ENCODE measurements at regions not wholly inside any gene's neighbourhood (a gene's known extent, or its start where the extent isn't known, plus 50 kb on each side); places are given as distances from the start of the nearest gene placed in this dataset.

- Histone ChIP-seq H3K27ac (ENCODE audit: low read length) (no peak overlapping the region), H3K9me3 (ENCODE audit: control insufficient read depth, insufficient read depth, low read length) (no peaks in the 10 kb centered on the region), H3K27me3 (ENCODE audit: control insufficient read depth, insufficient read depth, low read length) (no peaks in the 10 kb centered on the region), H3K36me3 (ENCODE audit: control insufficient read depth, insufficient read depth, low read length) (no peaks in the 10 kb centered on the region), H3K4me1 (ENCODE audit: control insufficient read depth, insufficient read depth, low read length) (no peaks in the 10 kb centered on the region), H3K4me3 (ENCODE audit: low read length) (no peak overlapping the region)
- WGBS (ENCODE audit: insufficient coverage, insufficient read length), result no CpG with 5 or more reads among the region's 1 CpG
- no peak for DNase-seq (ENCODE audit: low read depth, low spot score)
These were observed 662.5 kb upstream of the GBE1 start for GRCh38 chr3:82424031-82424339.

GRCh38 chr3:82423268-82424030, 662.0 kb upstream of the GBE1 start:
- Histone ChIP-seq H3K4me1 (ENCODE audit: control insufficient read depth, insufficient read depth, low read length) (no peaks in the 10 kb centered on the region), H3K27me3 (ENCODE audit: control insufficient read depth, insufficient read depth, low read length) (no peaks in the 10 kb centered on the region), H3K27ac (ENCODE audit: low read length) (no peak overlapping the region), H3K4me3 (ENCODE audit: low read length) (no peak overlapping the region), H3K9me3 (ENCODE audit: control insufficient read depth, insufficient read depth, low read length) (no peaks in the 10 kb centered on the region), H3K36me3 (ENCODE audit: control insufficient read depth, insufficient read depth, low read length) (no peaks in the 10 kb centered on the region)
- WGBS (ENCODE audit: insufficient coverage, insufficient read length), result no CpG with 5 or more reads among the region's 2 CpGs
- peak; percentile 33 for DNase-seq (ENCODE audit: low read depth, low spot score)

GRCh38 chr3:82416830-82417229, 655.4 kb upstream of the GBE1 start:
- H3K4me3 ChIP-seq (ENCODE audit: low read length), result no peak overlapping the region
- no peak for DNase-seq (ENCODE audit: low read depth, low spot score)
- WGBS (ENCODE audit: insufficient coverage, insufficient read length), result no CpG with 5 or more reads among the region's 1 CpG
- H3K36me3 ChIP-seq (ENCODE audit: control insufficient read depth, insufficient read depth, low read length), result no peaks in the 10 kb centered on the region
- no peaks in the 10 kb centered on the region for H3K9me3 ChIP-seq (ENCODE audit: control insufficient read depth, insufficient read depth, low read length)
- no peaks in the 10 kb centered on the region for H3K4me1 ChIP-seq (ENCODE audit: control insufficient read depth, insufficient read depth, low read length)
- no peak overlapping the region for H3K27ac ChIP-seq (ENCODE audit: low read length)
- no peaks in the 10 kb centered on the region for H3K27me3 ChIP-seq (ENCODE audit: control insufficient read depth, insufficient read depth, low read length)

- Histone ChIP-seq H3K36me3 (ENCODE audit: control insufficient read depth, insufficient read depth, low read length) (no peaks in the 10 kb centered on the region), H3K27me3 (ENCODE audit: control insufficient read depth, insufficient read depth, low read length) (no peaks in the 10 kb centered on the region), H3K4me3 (ENCODE audit: low read length) (no peak overlapping the region), H3K4me1 (ENCODE audit: control insufficient read depth, insufficient read depth, low read length) (no peaks in the 10 kb centered on the region), H3K9me3 (ENCODE audit: control insufficient read depth, insufficient read depth, low read length) (no peaks in the 10 kb centered on the region), H3K27ac (ENCODE audit: low read length) (no peak overlapping the region)
- WGBS (ENCODE audit: insufficient coverage, insufficient read length), result no CpG with 5 or more reads among the region's 1 CpG
- DNase-seq (ENCODE audit: low read depth, low spot score), result no peak
These were observed 654.9 kb upstream of the GBE1 start for GRCh38 chr3:82416349-82416748.

- no peak overlapping the region for H3K4me3 ChIP-seq (ENCODE audit: low read length)
- H3K36me3 ChIP-seq (ENCODE audit: control insufficient read depth, insufficient read depth, low read length), result no peaks in the 10 kb centered on the region
- no peak overlapping the region for H3K27ac ChIP-seq (ENCODE audit: low read length)
- WGBS (ENCODE audit: insufficient coverage, insufficient read length), result no CpG with 5 or more reads among the region's 2 CpGs
- H3K27me3 ChIP-seq (ENCODE audit: control insufficient read depth, insufficient read depth, low read length), result no peaks in the 10 kb centered on the region
- H3K4me1 ChIP-seq (ENCODE audit: control insufficient read depth, insufficient read depth, low read length), result no peaks in the 10 kb centered on the region
- DNase-seq (ENCODE audit: low read depth, low spot score), result no peak
- H3K9me3 ChIP-seq (ENCODE audit: control insufficient read depth, insufficient read depth, low read length), result no peaks in the 10 kb centered on the region
These were observed 651.7 kb upstream of the GBE1 start for GRCh38 chr3:82413171-82413570.

GRCh38 chr3:82410366-82410765, 648.9 kb upstream of the GBE1 start:
- no peaks in the 10 kb centered on the region for H3K36me3 ChIP-seq (ENCODE audit: control insufficient read depth, insufficient read depth, low read length)
- no peaks in the 10 kb centered on the region for H3K9me3 ChIP-seq (ENCODE audit: control insufficient read depth, insufficient read depth, low read length)
- H3K27ac ChIP-seq (ENCODE audit: low read length), result no peak overlapping the region
- no peaks in the 10 kb centered on the region for H3K27me3 ChIP-seq (ENCODE audit: control insufficient read depth, insufficient read depth, low read length)
- no peaks in the 10 kb centered on the region for H3K4me1 ChIP-seq (ENCODE audit: control insufficient read depth, insufficient read depth, low read length)
- no peak overlapping the region for H3K4me3 ChIP-seq (ENCODE audit: low read length)
- no peak for DNase-seq (ENCODE audit: low read depth, low spot score)

GRCh38 chr3:82409842-82410241, 648.4 kb upstream of the GBE1 start:
- no peaks in the 10 kb centered on the region for H3K36me3 ChIP-seq (ENCODE audit: control insufficient read depth, insufficient read depth, low read length)
- H3K4me3 ChIP-seq (ENCODE audit: low read length), result no peak overlapping the region
- H3K27ac ChIP-seq (ENCODE audit: low read length), result no peak overlapping the region
- no peak for DNase-seq (ENCODE audit: low read depth, low spot score)
- no CpG with 5 or more reads among the region's 1 CpG for WGBS (ENCODE audit: insufficient coverage, insufficient read length)
- no peaks in the 10 kb centered on the region for H3K9me3 ChIP-seq (ENCODE audit: control insufficient read depth, insufficient read depth, low read length)
- no peaks in the 10 kb centered on the region for H3K27me3 ChIP-seq (ENCODE audit: control insufficient read depth, insufficient read depth, low read length)
- no peaks in the 10 kb centered on the region for H3K4me1 ChIP-seq (ENCODE audit: control insufficient read depth, insufficient read depth, low read length)

- no peak overlapping the region for H3K27ac ChIP-seq (ENCODE audit: low read length)
- H3K4me3 ChIP-seq (ENCODE audit: low read length), result no peak overlapping the region
- no peaks in the 10 kb centered on the region for H3K27me3 ChIP-seq (ENCODE audit: control insufficient read depth, insufficient read depth, low read length)
- no peaks in the 10 kb centered on the region for H3K9me3 ChIP-seq (ENCODE audit: control insufficient read depth, insufficient read depth, low read length)
- H3K36me3 ChIP-seq (ENCODE audit: control insufficient read depth, insufficient read depth, low read length), result no peaks in the 10 kb centered on the region
- H3K4me1 ChIP-seq (ENCODE audit: control insufficient read depth, insufficient read depth, low read length), result no peaks in the 10 kb centered on the region
- DNase-seq (ENCODE audit: low read depth, low spot score), result no peak
These were observed 630.8 kb upstream of the GBE1 start for GRCh38 chr3:82392203-82392775.

- no peak for DNase-seq (ENCODE audit: low read depth, low spot score)
- no CpG with 5 or more reads among the region's 4 CpGs for WGBS (ENCODE audit: insufficient coverage, insufficient read length)
- Histone ChIP-seq H3K9me3 (ENCODE audit: control insufficient read depth, insufficient read depth, low read length) (no peaks in the 10 kb centered on the region), H3K4me1 (ENCODE audit: control insufficient read depth, insufficient read depth, low read length) (no peaks in the 10 kb centered on the region), H3K27me3 (ENCODE audit: control insufficient read depth, insufficient read depth, low read length) (no peaks in the 10 kb centered on the region), H3K36me3 (ENCODE audit: control insufficient read depth, insufficient read depth, low read length) (no peaks in the 10 kb centered on the region), H3K27ac (ENCODE audit: low read length) (no peak overlapping the region), H3K4me3 (ENCODE audit: low read length) (no peak overlapping the region)
These were observed 629.4 kb upstream of the GBE1 start for GRCh38 chr3:82390868-82391267.

- H3K9me3 ChIP-seq (ENCODE audit: control insufficient read depth, insufficient read depth, low read length), result no peaks in the 10 kb centered on the region
- no peak for DNase-seq (ENCODE audit: low read depth, low spot score)
- no peaks in the 10 kb centered on the region for H3K36me3 ChIP-seq (ENCODE audit: control insufficient read depth, insufficient read depth, low read length)
- H3K4me3 ChIP-seq (ENCODE audit: low read length), result no peak overlapping the region
- no CpG with 5 or more reads among the region's 2 CpGs for WGBS (ENCODE audit: insufficient coverage, insufficient read length)
- H3K27me3 ChIP-seq (ENCODE audit: control insufficient read depth, insufficient read depth, low read length), result no peaks in the 10 kb centered on the region
- no peaks in the 10 kb centered on the region for H3K4me1 ChIP-seq (ENCODE audit: control insufficient read depth, insufficient read depth, low read length)
- H3K27ac ChIP-seq (ENCODE audit: low read length), result no peak overlapping the region
These were observed 625.2 kb upstream of the GBE1 start for GRCh38 chr3:82386647-82387046.

- DNase-seq (ENCODE audit: low read depth, low spot score), result no peak
- WGBS (ENCODE audit: insufficient coverage, insufficient read length), result no CpG with 5 or more reads among the region's 3 CpGs
- Histone ChIP-seq H3K27ac (ENCODE audit: low read length) (no peak overlapping the region), H3K4me3 (ENCODE audit: low read length) (no peak overlapping the region), H3K9me3 (ENCODE audit: control insufficient read depth, insufficient read depth, low read length) (no peaks in the 10 kb centered on the region; the same call in 1 of the 2 replicates), H3K36me3 (ENCODE audit: control insufficient read depth, insufficient read depth, low read length) (no peaks in the 10 kb centered on the region), H3K4me1 (ENCODE audit: control insufficient read depth, insufficient read depth, low read length) (no peaks in the 10 kb centered on the region), H3K27me3 (ENCODE audit: control insufficient read depth, insufficient read depth, low read length) (no peaks in the 10 kb centered on the region)
These were observed 622.7 kb upstream of the GBE1 start for GRCh38 chr3:82384181-82384580.
